ENCODE measurements at regions not wholly inside any gene's neighbourhood (a gene's known extent, or its start where the extent isn't known, plus 50 kb on each side); places are given as distances from the start of the nearest gene placed in this dataset.

GRCh38 chr11:19501631-19502030 lies 211.0 kb upstream of the NAV2 start:
- no peak for TF ChIP-seq ZFX (IDR thresholded peaks at IDR 0.05)
- no peak overlapping the region for H3K27ac ChIP-seq

DNA sequence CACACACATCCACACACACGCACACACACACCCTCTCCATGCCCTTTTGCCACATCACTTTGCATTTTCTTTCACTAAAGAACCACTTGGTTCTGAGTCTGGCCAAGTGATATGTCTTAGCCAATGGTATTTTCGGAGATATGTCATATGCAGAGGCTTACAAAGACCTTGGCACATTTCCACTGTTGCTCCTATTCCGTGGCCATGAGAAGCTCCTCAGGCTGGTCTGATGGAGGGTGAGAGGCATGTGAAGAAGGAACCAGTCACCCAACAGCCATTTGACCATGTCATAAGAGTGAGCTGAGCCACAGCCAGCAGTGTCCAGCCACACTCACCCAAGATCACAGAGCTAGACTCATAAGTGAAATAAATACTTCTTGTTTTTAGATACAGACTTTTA lies 212.6 kb upstream of the NAV2 start:
- H3K27ac ChIP-seq = no peak overlapping the region
- TF ChIP-seq ZFX (IDR thresholded peaks at IDR 0.05) = no peak

DNA sequence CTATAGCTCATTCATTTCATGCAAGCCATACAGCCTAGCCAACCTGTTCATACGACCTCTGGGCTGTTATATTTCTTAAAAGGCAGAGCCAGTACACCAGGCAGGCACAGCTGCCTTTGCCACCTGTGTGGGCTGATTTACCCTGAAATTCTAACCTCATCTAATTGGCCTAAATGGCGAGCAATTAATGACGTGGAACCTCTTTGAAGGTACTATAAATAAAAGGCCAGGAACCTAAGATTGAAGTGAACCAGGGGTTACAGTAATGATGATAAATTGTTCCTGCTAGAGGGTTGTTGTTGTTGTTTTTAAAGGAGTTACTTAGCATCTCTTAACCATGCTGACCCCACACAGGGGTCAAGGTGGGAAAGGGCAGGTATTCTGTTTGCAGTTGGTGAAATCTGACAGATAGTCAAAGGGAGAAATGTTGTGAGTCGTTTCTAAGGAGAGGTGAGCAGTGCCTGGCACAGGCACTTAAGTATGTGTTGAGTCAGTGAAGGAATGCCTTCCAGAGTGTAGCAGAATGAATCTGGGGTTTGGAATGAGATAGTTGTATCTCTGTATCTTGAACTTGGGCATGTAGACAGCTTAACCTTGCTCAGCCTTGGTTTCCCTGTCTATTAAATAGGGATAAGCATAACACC lies 213.5 kb upstream of the NAV2 start:
- no peak overlapping the region for H3K27ac ChIP-seq
- no peak for TF ChIP-seq ZFX (IDR thresholded peaks at IDR 0.05)
- TF ChIP-seq, protein P1, sequence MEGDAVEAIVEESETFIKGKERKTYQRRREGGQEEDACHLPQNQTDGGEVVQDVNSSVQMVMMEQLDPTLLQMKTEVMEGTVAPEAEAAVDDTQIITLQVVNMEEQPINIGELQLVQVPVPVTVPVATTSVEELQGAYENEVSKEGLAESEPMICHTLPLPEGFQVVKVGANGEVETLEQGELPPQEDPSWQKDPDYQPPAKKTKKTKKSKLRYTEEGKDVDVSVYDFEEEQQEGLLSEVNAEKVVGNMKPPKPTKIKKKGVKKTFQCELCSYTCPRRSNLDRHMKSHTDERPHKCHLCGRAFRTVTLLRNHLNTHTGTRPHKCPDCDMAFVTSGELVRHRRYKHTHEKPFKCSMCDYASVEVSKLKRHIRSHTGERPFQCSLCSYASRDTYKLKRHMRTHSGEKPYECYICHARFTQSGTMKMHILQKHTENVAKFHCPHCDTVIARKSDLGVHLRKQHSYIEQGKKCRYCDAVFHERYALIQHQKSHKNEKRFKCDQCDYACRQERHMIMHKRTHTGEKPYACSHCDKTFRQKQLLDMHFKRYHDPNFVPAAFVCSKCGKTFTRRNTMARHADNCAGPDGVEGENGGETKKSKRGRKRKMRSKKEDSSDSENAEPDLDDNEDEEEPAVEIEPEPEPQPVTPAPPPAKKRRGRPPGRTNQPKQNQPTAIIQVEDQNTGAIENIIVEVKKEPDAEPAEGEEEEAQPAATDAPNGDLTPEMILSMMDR (conservative IDR thresholded peaks at IDR 0.05) = no peak

DNA sequence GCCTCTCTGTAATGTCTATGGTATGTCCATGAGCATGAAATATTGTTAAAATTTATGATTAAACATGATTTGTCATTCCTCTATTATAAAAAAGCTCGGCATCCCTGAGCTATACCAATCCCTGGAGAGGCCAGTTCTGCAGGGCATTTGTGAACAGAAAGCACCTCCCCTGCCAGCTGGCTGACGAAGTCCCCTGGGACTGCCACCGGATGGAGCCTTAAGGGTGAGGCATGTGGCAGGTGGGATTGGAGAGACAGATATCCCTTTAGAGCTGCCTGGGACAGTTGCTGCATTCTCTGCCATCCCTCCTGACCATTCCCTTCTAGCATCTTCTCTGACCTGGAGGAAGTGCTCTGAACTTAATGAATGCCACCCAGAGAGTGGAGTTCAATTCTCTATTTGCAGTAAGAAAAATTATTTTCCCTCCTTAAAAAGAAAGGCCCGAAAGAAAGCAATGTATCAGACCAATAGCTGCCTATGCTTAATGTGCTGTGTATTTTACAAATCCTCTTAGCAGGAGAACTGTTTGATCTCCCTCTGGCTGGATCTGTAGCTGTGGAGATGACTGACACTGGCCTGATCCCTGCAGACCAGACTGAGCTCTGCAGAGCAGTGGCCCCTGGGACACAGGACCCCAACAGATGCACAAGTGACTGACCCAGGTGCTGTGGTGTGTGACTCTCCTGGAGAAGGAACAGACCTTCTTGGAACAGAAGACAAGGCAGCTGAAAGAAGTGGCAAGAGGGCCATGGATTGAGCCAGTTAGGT lies 219.0 kb upstream of the NAV2 start:
- TF ChIP-seq, protein P1 (conservative IDR thresholded peaks at IDR 0.05) = no peak
- TF ChIP-seq ZFX (IDR thresholded peaks at IDR 0.05) = no peak

DNA sequence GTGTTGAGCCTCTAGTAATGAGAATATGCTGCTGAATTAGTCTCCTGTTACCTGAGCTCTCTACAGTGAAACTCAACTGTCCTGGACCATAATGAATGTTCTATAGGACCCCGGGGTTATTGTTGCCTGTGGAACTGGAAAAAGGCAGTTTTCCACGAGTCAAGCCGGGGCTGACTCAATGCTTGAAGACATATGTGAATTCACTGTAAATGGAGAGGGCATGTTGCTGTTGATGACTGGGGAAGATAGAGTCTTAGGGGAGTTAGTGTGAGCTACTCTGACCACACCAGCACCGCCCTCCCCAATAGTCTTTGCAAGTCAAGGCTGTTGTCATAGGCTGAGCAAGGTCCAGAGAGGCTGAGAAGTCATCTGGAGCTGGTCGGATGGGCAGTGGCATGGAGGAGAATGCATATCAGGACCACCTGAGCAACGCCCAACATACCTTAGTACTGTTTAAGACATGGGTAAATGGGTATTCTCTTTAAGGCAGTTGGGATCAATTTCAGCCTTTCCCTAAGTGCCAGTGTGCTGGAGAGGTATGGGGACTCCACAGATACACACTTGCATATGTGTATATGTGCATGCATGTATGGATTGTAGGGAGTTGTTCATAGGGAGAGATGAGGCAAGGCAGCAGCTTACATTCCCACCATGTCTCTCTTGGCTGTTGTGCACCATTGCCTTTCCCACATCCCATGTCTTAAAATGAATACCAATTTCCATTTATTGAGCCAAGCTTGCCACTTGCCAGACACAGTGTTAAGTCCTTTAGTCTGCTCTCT lies 230.1 kb upstream of the NAV2 start:
- TF ChIP-seq ZFX (IDR thresholded peaks at IDR 0.05) = no peak
- TF ChIP-seq, protein P1 (conservative IDR thresholded peaks at IDR 0.05) = no peak
- H3K27ac ChIP-seq = no peak overlapping the region

More for the DNA sequence above, 219.0 kb upstream of the NAV2 start:
- no peak overlapping the region for H3K27ac ChIP-seq

DNA sequence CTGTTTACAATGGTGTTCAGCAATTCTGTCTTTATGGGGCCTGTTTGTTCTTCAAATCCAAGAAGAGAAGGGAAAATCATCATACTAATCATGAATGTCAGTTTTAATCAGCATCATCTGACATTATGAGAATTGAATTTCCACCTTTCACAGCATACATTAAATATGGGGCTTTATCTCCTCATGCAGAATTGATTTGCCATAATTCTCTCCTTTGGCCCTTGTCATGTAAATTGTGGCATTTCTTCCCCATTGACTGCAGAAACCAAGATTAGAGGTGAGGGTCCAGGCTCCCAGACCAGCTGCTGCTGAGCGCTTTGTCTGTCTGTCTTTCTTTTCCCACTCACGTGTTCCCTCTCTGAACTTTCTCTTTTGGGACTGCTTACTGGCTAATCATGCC lies 232.1 kb upstream of the NAV2 start:
- TF ChIP-seq, protein P1 (conservative IDR thresholded peaks at IDR 0.05) = no peak
- TF ChIP-seq ZFX (IDR thresholded peaks at IDR 0.05) = no peak
- no peak overlapping the region for H3K27ac ChIP-seq

DNA sequence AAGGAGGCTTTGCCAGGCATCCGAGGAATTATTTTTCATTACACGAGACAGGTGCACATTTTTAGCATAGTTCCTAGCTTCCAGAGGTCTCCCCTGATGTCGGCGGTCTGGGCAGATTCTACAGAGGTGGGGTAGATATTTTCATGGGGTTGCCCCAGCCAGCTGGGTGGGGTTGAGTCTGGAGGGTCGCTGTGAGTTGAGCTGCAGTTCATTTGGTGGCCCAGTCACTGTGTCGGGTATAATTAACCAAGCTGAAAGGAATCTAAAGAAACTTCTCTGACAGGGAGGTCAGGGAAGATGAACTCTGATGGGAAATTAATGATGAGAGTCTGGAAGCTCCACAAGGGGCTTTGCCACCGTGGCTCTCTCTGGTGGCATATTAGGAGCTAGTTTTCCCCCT lies 233.7 kb upstream of the NAV2 start:
- TF ChIP-seq, protein P1 (conservative IDR thresholded peaks at IDR 0.05) = no peak
- TF ChIP-seq ZFX (IDR thresholded peaks at IDR 0.05) = no peak
- H3K27ac ChIP-seq = no peak overlapping the region

Data from C4-2B (cell line).